ENCODE measurements at regions not wholly inside any gene's neighbourhood (a gene's known extent, or its start where the extent isn't known, plus 50 kb on each side); places are given as distances from the start of the nearest gene placed in this dataset.
"Not testable (repeated sequence)": the region's sequence is repeated elsewhere in the genome, so short reads cannot be mapped to it uniquely, and the experiment has no call there.

DNA sequence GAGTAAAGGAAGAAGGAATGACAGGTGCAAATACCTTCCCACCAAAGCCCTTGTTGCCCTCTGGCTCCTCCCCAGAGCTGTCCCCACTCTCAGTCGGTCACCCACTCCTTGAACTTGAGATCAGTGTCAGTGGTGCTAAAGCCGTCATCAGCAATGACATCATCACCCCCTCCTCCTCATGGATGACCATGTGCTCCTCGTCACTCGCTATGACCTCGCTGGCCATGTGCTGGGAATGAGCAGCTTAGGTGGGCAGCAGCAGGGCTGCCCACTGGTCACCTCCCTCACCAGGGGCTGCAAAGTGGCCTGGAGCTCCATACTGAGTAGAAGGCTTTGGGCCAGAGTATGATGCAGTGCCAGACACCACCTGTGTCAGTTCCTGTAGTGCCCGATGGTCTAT, 153.1 kb upstream of the CDK13 start:
- not testable (repeated sequence) for TF ChIP-seq POLR2A (IDR thresholded peaks at IDR 0.05)
- TF ChIP-seq, protein P1, sequence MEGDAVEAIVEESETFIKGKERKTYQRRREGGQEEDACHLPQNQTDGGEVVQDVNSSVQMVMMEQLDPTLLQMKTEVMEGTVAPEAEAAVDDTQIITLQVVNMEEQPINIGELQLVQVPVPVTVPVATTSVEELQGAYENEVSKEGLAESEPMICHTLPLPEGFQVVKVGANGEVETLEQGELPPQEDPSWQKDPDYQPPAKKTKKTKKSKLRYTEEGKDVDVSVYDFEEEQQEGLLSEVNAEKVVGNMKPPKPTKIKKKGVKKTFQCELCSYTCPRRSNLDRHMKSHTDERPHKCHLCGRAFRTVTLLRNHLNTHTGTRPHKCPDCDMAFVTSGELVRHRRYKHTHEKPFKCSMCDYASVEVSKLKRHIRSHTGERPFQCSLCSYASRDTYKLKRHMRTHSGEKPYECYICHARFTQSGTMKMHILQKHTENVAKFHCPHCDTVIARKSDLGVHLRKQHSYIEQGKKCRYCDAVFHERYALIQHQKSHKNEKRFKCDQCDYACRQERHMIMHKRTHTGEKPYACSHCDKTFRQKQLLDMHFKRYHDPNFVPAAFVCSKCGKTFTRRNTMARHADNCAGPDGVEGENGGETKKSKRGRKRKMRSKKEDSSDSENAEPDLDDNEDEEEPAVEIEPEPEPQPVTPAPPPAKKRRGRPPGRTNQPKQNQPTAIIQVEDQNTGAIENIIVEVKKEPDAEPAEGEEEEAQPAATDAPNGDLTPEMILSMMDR (IDR thresholded peaks at IDR 0.05) = not testable (repeated sequence)

Measured in stomach (tissue), 4 donors.